HUES6 (cell line): ENCODE measurements at regions not wholly inside any gene's neighbourhood (a gene's known extent, or its start where the extent isn't known, plus 50 kb on each side); places are given as distances from the start of the nearest gene placed in this dataset.

ENCODE experiments used
- H3K27ac ChIP-seq: 2 replicates; pipeline ENCODE4 v1.7.0; 2013; ENCODE audit warnings: low read depth, mild to moderate bottlenecking, low read length, inconsistent platforms
- H3K27me3 ChIP-seq: 2 replicates; pipeline ENCODE4 v1.6.1; 2013; ENCODE audit warnings: low read length; ENCODE audit not compliant: control insufficient read depth, insufficient read depth
- H3K36me3 ChIP-seq: 2 replicates; pipeline ENCODE4 v1.6.1; 2013; ENCODE audit warnings: low read length; ENCODE audit not compliant: control insufficient read depth, insufficient read depth
- H3K4me1 ChIP-seq: 2 replicates; pipeline ENCODE4 v1.6.1; 2013; ENCODE audit warnings: low read length; ENCODE audit not compliant: control insufficient read depth, insufficient read depth
- H3K4me3 ChIP-seq: 2 replicates; pipeline ENCODE4 v1.5.1; 2013; ENCODE audit warnings: low read depth, low read length
- H3K9ac ChIP-seq: one replicate; pipeline ENCODE4 v1.6.1; 2013; ENCODE audit warnings: mild to moderate bottlenecking, low read length
- H3K9me3 ChIP-seq: 2 replicates; pipeline ENCODE4 v1.6.1; 2013; ENCODE audit warnings: low read depth, low read length; ENCODE audit not compliant: control insufficient read depth, insufficient read depth

GRCh38 chr1:56072310-56072709, 507.1 kb downstream of the PLPP3 start:
- no peak overlapping the region for H3K27ac ChIP-seq
- no peaks in the 10 kb centered on the region for H3K36me3 ChIP-seq
- no peaks in the 10 kb centered on the region for H3K4me1 ChIP-seq
- H3K9ac ChIP-seq: no peak overlapping the region
- H3K9me3 ChIP-seq: no peaks in the 10 kb centered on the region
- H3K27me3 ChIP-seq: no peaks in the 10 kb centered on the region
- H3K4me3 ChIP-seq: no peak overlapping the region

- Histone ChIP-seq H3K9ac (no peak overlapping the region), H3K9me3 (no peaks in the 10 kb centered on the region), H3K36me3 (no peaks in the 10 kb centered on the region), H3K4me1 (no peaks in the 10 kb centered on the region), H3K4me3 (no peak overlapping the region), H3K27me3 (no peaks in the 10 kb centered on the region), H3K27ac (no peak overlapping the region)
Measured at GRCh38 chr1:56071351-56071750, 508.0 kb downstream of the PLPP3 start.

- no peak overlapping the region for H3K9ac ChIP-seq
- no peak overlapping the region for H3K4me3 ChIP-seq
- H3K4me1 ChIP-seq: no peaks in the 10 kb centered on the region
- no peaks in the 10 kb centered on the region for H3K36me3 ChIP-seq
- H3K27ac ChIP-seq: no peak overlapping the region
- no peaks in the 10 kb centered on the region for H3K9me3 ChIP-seq
- no peaks in the 10 kb centered on the region for H3K27me3 ChIP-seq
Measured at GRCh38 chr1:56070601-56071000, 508.8 kb downstream of the PLPP3 start.

- Histone ChIP-seq H3K4me1 (no peaks in the 10 kb centered on the region), H3K27ac (no peak overlapping the region), H3K9me3 (no peaks in the 10 kb centered on the region), H3K27me3 (no peaks in the 10 kb centered on the region), H3K36me3 (no peaks in the 10 kb centered on the region), H3K9ac (no peak overlapping the region), H3K4me3 (no peak overlapping the region)
Measured at GRCh38 chr1:56069824-56070223, 509.5 kb downstream of the PLPP3 start.

- Histone ChIP-seq H3K4me1 (no peaks in the 10 kb centered on the region), H3K27ac (no peak overlapping the region), H3K9ac (no peak overlapping the region), H3K4me3 (no peak overlapping the region), H3K9me3 (no peaks in the 10 kb centered on the region), H3K36me3 (no peaks in the 10 kb centered on the region), H3K27me3 (no peaks in the 10 kb centered on the region)
Measured at GRCh38 chr1:56068908-56069307, 510.5 kb downstream of the PLPP3 start.

- Histone ChIP-seq H3K9ac (no peak overlapping the region), H3K4me3 (no peak overlapping the region), H3K27me3 (no peaks in the 10 kb centered on the region), H3K4me1 (no peaks in the 10 kb centered on the region), H3K9me3 (no peaks in the 10 kb centered on the region), H3K36me3 (no peaks in the 10 kb centered on the region), H3K27ac (no peak overlapping the region)
Measured at GRCh38 chr1:56068210-56068609, 511.2 kb downstream of the PLPP3 start.

GRCh38 chr1:56065729-56066128, 513.6 kb downstream of the PLPP3 start:
- no peaks in the 10 kb centered on the region for H3K4me1 ChIP-seq
- H3K27me3 ChIP-seq: no peaks in the 10 kb centered on the region
- no peaks in the 10 kb centered on the region for H3K36me3 ChIP-seq
- H3K9me3 ChIP-seq: no peaks in the 10 kb centered on the region
- no peak overlapping the region for H3K4me3 ChIP-seq
- no peak overlapping the region for H3K27ac ChIP-seq
- H3K9ac ChIP-seq: no peak overlapping the region

GRCh38 chr1:56064705-56065104, 514.7 kb downstream of the PLPP3 start:
- Histone ChIP-seq H3K4me1 (no peaks in the 10 kb centered on the region), H3K9ac (no peak overlapping the region), H3K4me3 (no peak overlapping the region), H3K27me3 (no peaks in the 10 kb centered on the region), H3K36me3 (no peaks in the 10 kb centered on the region), H3K9me3 (no peaks in the 10 kb centered on the region), H3K27ac (no peak overlapping the region)

- Histone ChIP-seq H3K27ac (no peak overlapping the region), H3K9ac (no peak overlapping the region), H3K4me1 (no peaks in the 10 kb centered on the region), H3K4me3 (no peak overlapping the region), H3K9me3 (no peaks in the 10 kb centered on the region), H3K36me3 (no peaks in the 10 kb centered on the region), H3K27me3 (no peaks in the 10 kb centered on the region)
Measured at GRCh38 chr1:56063461-56063860, 515.9 kb downstream of the PLPP3 start.

- Histone ChIP-seq H3K4me1 (no peaks in the 10 kb centered on the region), H3K36me3 (no peaks in the 10 kb centered on the region), H3K27ac (no peak overlapping the region), H3K4me3 (no peak overlapping the region), H3K27me3 (no peaks in the 10 kb centered on the region), H3K9ac (no peak overlapping the region), H3K9me3 (no peaks in the 10 kb centered on the region)
Measured at GRCh38 chr1:56062625-56063024, 516.7 kb downstream of the PLPP3 start.

GRCh38 chr1:56061824-56062223, 517.5 kb downstream of the PLPP3 start:
- no peaks in the 10 kb centered on the region for H3K4me1 ChIP-seq
- H3K36me3 ChIP-seq: no peaks in the 10 kb centered on the region

GRCh38 chr1:56060906-56061305, 518.5 kb downstream of the PLPP3 start:
- Histone ChIP-seq H3K9me3 (no peaks in the 10 kb centered on the region), H3K9ac (no peak overlapping the region), H3K27ac (no peak overlapping the region), H3K4me1 (no peaks in the 10 kb centered on the region), H3K36me3 (no peaks in the 10 kb centered on the region), H3K4me3 (no peak overlapping the region), H3K27me3 (no peaks in the 10 kb centered on the region)

More at GRCh38 chr1:56061824-56062223, 517.5 kb downstream of the PLPP3 start:
- H3K27ac ChIP-seq: no peak overlapping the region
- H3K4me3 ChIP-seq: no peak overlapping the region
- no peak overlapping the region for H3K9ac ChIP-seq
- H3K9me3 ChIP-seq: no peaks in the 10 kb centered on the region
- H3K27me3 ChIP-seq: no peaks in the 10 kb centered on the region
